HG03064 (cell line): ENCODE measurements at regions not wholly inside any gene's neighbourhood (a gene's known extent, or its start where the extent isn't known, plus 50 kb on each side); places are given as distances from the start of the nearest gene placed in this dataset.

Experiments used
- ATAC-seq: cut with Tn5 transposase; IDR thresholded peaks from one replicate; pipeline ENCODE4 v1.9.1; 2021; ENCODE audit warnings: low read depth; ENCODE audit not compliant: unreplicated experiment

DNA sequence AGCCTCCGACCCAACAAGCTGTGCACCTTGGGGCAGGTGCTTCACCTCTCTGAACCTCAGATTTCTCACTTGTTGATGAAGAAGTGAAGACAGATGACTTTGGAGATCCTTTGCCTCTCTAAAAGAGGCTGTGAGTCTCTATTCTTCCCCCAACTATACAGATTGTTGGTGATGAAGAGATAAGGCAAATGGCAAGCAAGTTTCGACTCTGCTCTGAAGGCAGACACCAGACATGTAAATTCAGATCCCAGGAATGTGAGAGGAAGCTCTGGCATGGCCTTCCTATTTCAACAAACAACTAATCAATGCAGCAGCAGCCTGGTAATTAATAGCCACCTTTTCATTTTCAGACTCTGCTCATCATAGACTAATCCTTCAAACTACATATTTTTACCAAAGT, 74.2 kb upstream of the EGR2 start:
- no peak for ATAC-seq

DNA sequence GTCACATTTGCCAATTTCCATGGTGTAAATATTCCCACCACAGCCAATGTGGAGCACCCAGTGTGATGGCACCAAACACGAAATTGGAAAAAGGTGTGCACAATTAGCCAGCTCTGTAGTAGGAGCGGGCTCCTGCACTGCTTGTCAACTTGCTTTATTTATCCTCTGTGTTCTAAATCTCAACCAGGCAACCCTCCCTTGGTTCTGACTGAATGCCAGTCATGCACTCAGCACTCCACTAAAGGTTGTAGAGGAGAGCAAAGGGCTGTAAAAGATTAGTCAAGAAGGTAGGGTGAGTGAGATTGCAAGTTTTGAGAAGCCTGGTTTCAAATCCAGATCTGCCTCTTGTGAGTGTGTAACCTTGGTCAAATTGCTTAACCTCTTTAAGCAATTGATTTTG, 71.5 kb upstream of the EGR2 start:
- ATAC-seq = no peak

DNA sequence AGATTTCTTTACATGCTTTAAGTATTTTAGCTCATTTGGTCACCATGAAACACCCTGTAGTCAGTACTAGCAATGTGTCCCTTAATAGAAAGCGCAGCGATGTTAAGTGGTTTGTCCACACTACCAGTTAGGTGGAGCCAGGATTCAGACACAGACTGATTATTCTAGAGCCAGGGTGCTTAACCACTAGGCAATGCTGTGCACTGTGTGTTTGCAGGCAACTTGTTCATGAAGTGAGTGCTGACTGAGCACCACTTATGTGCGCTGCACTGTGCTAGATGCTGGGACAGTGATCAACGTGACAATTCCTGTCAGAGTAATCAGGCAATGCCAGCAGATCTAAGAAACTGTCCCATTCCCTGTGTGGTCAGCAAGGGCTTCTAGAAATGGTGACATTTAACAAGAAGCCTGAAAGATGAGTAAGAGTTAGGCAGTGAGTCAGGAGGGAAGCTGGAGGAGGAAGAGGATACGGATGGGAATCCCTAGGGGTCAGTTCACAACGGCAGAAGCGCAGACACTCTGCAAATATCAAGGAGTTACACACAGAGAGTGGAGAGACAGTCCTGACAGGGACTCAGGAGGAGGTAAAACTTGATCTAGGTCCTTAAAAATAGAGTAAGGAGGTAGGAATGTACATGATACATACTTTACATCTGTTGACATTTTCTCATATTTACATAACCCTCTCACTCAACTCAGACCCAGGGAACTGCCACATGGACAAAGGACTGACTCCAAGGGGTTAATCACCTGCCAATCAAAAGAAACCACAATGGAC, 69.7 kb upstream of the EGR2 start:
- no peak for ATAC-seq

DNA sequence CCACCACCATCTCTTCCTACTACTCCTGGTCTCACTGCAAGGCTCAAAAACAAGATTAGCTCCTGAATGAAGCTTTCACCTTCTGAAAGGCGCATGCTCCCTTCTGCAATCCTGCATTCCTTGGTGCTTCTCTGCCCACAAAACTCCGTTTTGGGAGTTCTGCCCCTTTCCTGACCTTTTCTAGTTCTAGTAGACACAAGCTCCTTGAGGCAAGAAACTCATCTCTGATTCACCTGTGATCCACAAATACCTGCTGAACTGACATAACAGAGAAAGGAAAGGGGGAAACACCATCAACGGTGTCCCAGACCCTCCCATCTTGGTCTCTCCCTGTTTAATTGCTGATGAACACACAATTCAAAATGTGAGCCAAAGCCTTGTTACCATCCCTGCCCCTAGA, 64.0 kb upstream of the EGR2 start:
- no peak for ATAC-seq

DNA sequence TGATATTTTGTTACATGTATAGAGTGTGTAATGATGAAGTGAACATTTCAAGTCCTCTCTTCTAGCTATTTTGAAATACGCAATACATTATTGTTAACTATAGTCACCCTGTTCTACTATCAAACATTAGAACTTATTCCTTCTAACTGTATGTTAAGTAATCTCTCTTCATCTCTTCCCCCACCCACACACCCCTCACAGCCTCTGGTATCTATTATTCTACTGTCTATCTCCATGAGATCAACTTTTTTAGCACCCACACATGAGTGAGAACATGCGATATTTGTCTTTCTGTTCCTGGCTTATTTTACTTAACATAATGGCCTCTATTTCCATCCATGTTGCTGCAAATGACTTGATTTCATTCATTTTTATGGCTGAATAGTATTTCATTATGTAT, 57.7 kb upstream of the EGR2 start:
- no peak for ATAC-seq

DNA sequence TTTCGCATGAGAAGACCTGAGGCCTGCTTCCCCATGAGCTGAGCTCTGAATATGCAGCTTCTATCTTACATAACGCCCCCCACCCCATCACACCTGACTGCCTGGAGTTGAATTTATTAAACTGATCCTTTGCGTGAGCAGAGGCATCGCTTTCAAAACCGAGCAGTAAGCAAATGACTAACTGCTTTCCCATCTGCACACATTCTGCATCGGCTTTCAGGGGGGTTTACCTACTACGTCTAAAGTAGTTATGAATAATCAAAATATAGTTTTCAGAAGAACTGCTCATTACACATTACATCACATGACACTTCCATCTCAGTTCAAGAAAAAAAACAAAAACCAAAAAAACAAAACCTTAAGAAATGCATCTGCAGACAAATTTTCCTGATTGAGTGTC, 54.7 kb upstream of the EGR2 start:
- ATAC-seq = no peak

DNA sequence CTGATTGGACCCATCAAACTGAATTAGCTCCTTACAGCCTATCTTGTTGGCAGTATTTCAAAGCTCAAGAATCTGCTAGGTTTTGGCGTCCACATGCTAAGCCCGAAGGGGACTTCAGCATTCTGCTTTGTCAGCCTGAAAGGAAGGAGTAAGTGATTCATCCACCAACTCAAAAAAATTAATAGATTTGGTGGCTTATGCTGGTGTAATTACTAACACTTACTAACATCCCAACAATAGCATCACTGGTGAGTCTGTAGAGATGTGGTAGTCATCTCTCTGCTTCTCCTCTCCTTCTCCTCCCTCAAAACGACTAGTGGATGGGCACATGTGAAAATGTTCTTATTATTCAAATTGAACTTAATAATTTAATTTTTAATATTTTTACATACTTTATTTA, 53.8 kb upstream of the EGR2 start:
- ATAC-seq = no peak

DNA sequence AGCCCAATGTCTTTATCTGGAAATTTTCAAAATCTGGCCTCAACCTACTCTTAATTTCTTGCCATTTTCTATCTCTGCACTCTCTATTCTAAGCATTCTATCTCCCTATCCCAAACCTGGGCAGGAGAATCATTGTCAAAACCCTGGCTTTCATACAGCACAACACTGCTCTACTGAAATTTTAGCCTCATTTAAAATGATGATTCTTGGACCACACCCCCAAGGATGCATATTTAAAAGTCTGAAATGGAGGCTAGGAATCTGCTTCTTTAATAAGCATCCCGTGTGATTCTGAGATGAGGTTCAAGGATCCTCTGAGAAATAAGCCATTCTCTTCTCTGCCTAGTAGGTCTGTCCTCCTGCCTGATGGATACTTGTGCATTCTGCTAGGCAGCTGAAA, 50.8 kb upstream of the EGR2 start:
- no peak for ATAC-seq

DNA sequence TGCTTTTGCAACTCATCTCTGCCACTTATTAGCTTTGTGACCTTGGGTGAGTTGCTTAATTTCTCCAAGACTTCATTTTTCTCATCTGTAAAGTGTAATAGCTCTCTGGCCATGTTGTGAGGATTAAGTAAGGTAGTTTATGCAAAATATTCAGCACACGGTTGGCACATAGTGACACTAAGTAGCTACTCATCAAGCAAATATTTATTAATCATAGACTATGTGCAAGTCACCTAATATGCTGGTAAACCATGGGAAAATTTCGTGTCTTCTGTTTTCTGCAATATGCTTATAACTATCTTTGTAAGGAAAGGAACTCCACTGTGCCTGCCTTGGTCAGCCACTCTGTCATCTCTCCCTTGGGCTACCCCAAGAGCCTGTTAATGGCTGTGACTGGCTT, 50.3 kb upstream of the EGR2 start:
- no peak for ATAC-seq
